ENCODE measurements at regions not wholly inside any gene's neighbourhood (a gene's known extent, or its start where the extent isn't known, plus 50 kb on each side); places are given as distances from the start of the nearest gene placed in this dataset.
"Not testable (repeated sequence)": the region's sequence is repeated elsewhere in the genome, so short reads cannot be mapped to it uniquely, and the experiment has no call there.

GRCh38 chr21:6035474-6036155 is 4485.8 kb upstream of the TPTE start:
- not testable (repeated sequence) for DNase-seq (ENCODE audit: extremely low spot score, unreplicated experiment); H3K4me1 Mint-ChIP-seq (ENCODE audit: unreplicated experiment); H3K27ac Mint-ChIP-seq (ENCODE audit: unreplicated experiment); H3K36me3 Mint-ChIP-seq (ENCODE audit: unreplicated experiment); H3K27me3 Mint-ChIP-seq (ENCODE audit: unreplicated experiment); H3K9me3 Mint-ChIP-seq (ENCODE audit: unreplicated experiment); H3K4me3 Mint-ChIP-seq (ENCODE audit: unreplicated experiment)

DNA sequence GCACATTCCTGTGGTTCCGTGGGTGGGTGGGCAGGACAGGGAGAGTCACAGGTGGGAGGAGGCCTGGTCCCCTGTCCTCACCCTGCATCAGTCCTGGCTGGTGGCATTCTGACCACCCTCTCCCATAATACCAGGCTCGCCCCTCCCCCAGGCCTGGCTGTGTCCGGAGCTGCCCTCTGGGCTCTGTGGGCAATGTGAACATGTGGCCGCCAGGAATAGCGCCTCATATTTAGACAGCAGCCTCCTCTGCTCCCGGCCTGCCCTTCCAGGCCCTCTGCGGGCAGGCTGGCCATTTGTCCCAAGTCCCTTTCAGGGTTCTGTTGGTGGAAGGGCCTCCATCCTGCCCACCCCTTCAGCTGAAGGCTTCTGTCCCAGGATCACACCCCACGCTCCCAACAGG is 4482.2 kb upstream of the TPTE start:
- not testable (repeated sequence) for H3K36me3 Mint-ChIP-seq (ENCODE audit: unreplicated experiment); DNase-seq (ENCODE audit: extremely low spot score, unreplicated experiment); H3K4me1 Mint-ChIP-seq (ENCODE audit: unreplicated experiment); H3K27ac Mint-ChIP-seq (ENCODE audit: unreplicated experiment); H3K27me3 Mint-ChIP-seq (ENCODE audit: unreplicated experiment); H3K9me3 Mint-ChIP-seq (ENCODE audit: unreplicated experiment); H3K4me3 Mint-ChIP-seq (ENCODE audit: unreplicated experiment)

DNA sequence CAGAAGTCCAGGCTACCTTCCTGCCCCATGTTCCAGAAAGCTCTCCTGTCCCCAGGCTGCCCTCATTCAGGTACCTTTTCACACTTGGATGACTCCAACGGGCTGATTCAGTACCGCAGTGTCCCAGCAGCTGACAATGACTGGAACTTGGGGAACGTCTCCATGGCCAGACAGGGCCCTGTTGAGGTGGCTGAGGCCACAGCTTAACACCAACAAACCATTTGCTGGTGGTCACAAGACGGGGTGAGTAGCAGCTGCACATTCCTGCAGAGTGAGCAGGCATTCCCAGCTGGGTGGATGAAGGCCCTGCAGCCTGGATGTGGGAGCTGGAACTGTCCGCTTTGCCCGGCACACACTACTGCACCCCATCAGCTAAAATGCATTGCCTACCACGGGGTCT is 4481.3 kb upstream of the TPTE start:
- H3K4me1 Mint-ChIP-seq (ENCODE audit: unreplicated experiment); H3K4me3 Mint-ChIP-seq (ENCODE audit: unreplicated experiment); H3K9me3 Mint-ChIP-seq (ENCODE audit: unreplicated experiment); DNase-seq (ENCODE audit: extremely low spot score, unreplicated experiment); H3K27ac Mint-ChIP-seq (ENCODE audit: unreplicated experiment); H3K27me3 Mint-ChIP-seq (ENCODE audit: unreplicated experiment); H3K36me3 Mint-ChIP-seq (ENCODE audit: unreplicated experiment): not testable (repeated sequence)

DNA sequence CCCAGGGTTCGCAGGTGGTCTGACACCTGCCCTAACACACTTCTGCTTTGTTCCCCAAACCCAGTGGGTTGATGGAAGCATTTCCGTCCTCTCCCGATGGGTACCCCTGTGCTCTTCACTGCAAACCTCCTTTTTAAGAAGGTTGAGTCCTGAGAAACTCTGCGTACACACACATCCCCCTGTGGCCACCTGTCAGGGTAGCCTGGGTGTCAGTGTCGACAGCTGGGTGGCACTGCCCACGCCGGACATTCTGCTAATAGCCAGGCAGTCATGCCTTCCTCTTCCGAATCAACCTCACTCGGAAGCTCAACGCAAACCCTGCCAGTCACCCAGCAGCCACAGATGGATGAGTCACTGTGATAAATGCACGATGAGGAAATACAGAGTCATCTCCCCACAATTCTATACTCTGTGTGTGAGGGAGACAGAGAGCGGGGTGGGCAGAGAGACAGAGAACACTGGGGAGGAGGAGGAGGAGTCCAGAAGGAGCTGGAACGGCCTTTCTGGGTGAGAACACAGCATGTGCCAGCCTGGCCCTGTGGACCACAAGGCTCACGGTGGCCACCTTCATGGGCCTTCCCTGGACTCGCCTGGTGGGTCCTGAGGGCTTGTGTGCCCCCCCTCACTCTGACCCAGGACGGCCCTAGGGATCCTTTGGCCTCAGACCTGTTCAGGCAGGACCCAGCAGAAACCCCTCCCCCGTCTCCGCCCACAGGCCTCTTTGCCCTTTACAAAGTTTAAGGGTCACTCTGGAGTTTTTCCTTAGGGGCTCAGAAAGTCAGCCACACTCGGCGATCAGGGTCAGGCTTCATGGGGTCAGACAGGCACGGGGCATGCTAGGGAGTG is 4477.7 kb upstream of the TPTE start:
- H3K27me3 Mint-ChIP-seq (ENCODE audit: unreplicated experiment); H3K36me3 Mint-ChIP-seq (ENCODE audit: unreplicated experiment); H3K27ac Mint-ChIP-seq (ENCODE audit: unreplicated experiment); H3K4me1 Mint-ChIP-seq (ENCODE audit: unreplicated experiment); H3K4me3 Mint-ChIP-seq (ENCODE audit: unreplicated experiment); DNase-seq (ENCODE audit: extremely low spot score, unreplicated experiment); H3K9me3 Mint-ChIP-seq (ENCODE audit: unreplicated experiment): not testable (repeated sequence)

DNA sequence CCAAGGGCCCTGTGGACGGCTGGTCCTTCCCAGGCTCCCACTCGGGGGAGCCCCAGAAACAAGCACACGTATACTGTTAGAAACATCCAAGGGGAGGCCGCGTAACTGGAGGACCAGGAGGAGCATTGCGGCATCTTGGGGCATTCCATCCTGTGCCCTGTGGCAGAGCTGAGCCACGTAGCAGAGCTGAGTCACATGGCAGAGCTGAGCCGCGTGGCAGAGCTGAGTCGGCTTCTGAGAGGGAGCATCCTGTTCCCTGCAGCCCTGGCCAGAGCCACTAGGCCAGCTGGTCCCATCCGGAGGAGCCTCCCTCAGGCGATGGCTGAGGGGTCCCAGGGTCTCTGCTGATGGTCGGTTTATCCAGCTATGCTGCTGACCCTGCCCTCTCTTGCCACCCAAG is 4476.7 kb upstream of the TPTE start:
- H3K27me3 Mint-ChIP-seq (ENCODE audit: unreplicated experiment); H3K9me3 Mint-ChIP-seq (ENCODE audit: unreplicated experiment); H3K27ac Mint-ChIP-seq (ENCODE audit: unreplicated experiment); H3K4me1 Mint-ChIP-seq (ENCODE audit: unreplicated experiment); DNase-seq (ENCODE audit: extremely low spot score, unreplicated experiment); H3K4me3 Mint-ChIP-seq (ENCODE audit: unreplicated experiment); H3K36me3 Mint-ChIP-seq (ENCODE audit: unreplicated experiment): not testable (repeated sequence)

DNA sequence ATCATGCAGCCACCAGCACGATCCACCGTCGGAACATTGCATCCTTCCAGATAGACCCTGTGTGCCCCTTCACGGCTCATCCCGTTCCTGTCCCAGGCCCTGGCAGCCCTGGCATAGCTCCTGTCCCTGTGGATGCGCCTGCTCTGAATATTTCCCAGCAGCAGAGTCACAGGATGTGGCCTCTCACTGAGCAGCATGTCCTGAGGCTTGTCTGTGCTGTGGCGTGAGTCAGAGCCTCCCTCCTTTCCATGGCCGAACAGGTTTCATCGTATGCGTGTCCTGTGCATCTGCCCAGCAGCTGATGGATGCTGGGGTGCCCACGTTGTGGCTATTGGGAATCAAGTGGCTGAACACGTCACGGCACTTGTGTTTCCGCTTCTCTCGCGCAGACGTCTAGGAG is 4471.5 kb upstream of the TPTE start:
- not testable (repeated sequence) for DNase-seq (ENCODE audit: extremely low spot score, unreplicated experiment); H3K36me3 Mint-ChIP-seq (ENCODE audit: unreplicated experiment); H3K27ac Mint-ChIP-seq (ENCODE audit: unreplicated experiment); H3K4me3 Mint-ChIP-seq (ENCODE audit: unreplicated experiment); H3K4me1 Mint-ChIP-seq (ENCODE audit: unreplicated experiment); H3K9me3 Mint-ChIP-seq (ENCODE audit: unreplicated experiment); H3K27me3 Mint-ChIP-seq (ENCODE audit: unreplicated experiment)

- not testable (repeated sequence) for H3K27me3 Mint-ChIP-seq (ENCODE audit: unreplicated experiment); H3K36me3 Mint-ChIP-seq (ENCODE audit: unreplicated experiment); H3K9me3 Mint-ChIP-seq (ENCODE audit: unreplicated experiment); DNase-seq (ENCODE audit: extremely low spot score, unreplicated experiment); H3K4me3 Mint-ChIP-seq (ENCODE audit: unreplicated experiment); H3K4me1 Mint-ChIP-seq (ENCODE audit: unreplicated experiment); H3K27ac Mint-ChIP-seq (ENCODE audit: unreplicated experiment)
Measured at GRCh38 chr21:6052109-6052508, 4469.3 kb upstream of the TPTE start.

DNA sequence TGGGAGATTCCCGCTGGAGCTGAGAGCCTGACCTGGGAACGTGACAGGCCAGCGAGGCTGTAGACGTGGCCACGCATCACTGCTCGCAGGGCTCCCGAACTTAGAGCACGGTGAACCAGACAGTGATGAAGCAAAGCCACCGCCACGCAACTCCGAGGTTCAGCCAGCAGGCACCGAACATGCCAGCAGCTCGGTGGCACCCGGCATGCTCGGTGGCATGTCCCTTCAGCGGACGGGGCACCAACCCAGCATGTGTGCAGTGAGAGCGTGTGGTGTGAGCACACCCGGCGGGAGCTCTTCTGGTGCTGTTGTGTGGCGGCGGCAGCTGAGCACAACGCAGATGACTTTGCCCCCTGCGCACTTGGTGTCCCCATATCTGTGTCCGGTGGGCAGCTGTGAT is 4468.2 kb upstream of the TPTE start:
- H3K27me3 Mint-ChIP-seq (ENCODE audit: unreplicated experiment); H3K4me3 Mint-ChIP-seq (ENCODE audit: unreplicated experiment); H3K27ac Mint-ChIP-seq (ENCODE audit: unreplicated experiment); H3K9me3 Mint-ChIP-seq (ENCODE audit: unreplicated experiment); H3K36me3 Mint-ChIP-seq (ENCODE audit: unreplicated experiment); H3K4me1 Mint-ChIP-seq (ENCODE audit: unreplicated experiment); DNase-seq (ENCODE audit: extremely low spot score, unreplicated experiment): not testable (repeated sequence)

DNA sequence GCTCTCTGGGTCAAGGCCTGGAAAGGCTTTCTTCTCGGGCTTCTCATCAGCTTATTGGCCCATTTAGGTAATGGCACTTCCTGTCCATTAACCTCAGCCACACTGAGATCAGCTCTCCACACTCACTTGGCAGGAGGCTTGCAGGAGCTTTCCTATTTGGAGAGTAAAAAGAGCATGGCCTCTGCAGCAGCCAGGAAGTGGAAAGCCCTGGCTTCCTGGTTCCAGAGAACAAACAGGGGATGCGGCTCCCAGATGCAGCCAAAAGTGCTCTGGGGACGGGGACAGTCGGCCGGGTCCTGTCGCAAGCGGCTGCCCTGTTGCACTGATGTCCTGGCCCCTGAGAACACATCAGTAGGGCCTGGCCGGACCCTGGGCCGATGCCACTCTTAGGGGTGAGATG is 4462.4 kb upstream of the TPTE start:
- not testable (repeated sequence) for H3K27ac Mint-ChIP-seq (ENCODE audit: unreplicated experiment); H3K27me3 Mint-ChIP-seq (ENCODE audit: unreplicated experiment); DNase-seq (ENCODE audit: extremely low spot score, unreplicated experiment); H3K36me3 Mint-ChIP-seq (ENCODE audit: unreplicated experiment); H3K4me3 Mint-ChIP-seq (ENCODE audit: unreplicated experiment); H3K9me3 Mint-ChIP-seq (ENCODE audit: unreplicated experiment); H3K4me1 Mint-ChIP-seq (ENCODE audit: unreplicated experiment)

GRCh38 chr21:6060054-6060681 is 4461.2 kb upstream of the TPTE start:
- not testable (repeated sequence) for H3K4me1 Mint-ChIP-seq (ENCODE audit: unreplicated experiment); H3K27me3 Mint-ChIP-seq (ENCODE audit: unreplicated experiment); H3K4me3 Mint-ChIP-seq (ENCODE audit: unreplicated experiment); H3K27ac Mint-ChIP-seq (ENCODE audit: unreplicated experiment); DNase-seq (ENCODE audit: extremely low spot score, unreplicated experiment); H3K9me3 Mint-ChIP-seq (ENCODE audit: unreplicated experiment); H3K36me3 Mint-ChIP-seq (ENCODE audit: unreplicated experiment)

- H3K27me3 Mint-ChIP-seq (ENCODE audit: unreplicated experiment); H3K36me3 Mint-ChIP-seq (ENCODE audit: unreplicated experiment); H3K9me3 Mint-ChIP-seq (ENCODE audit: unreplicated experiment); H3K4me3 Mint-ChIP-seq (ENCODE audit: unreplicated experiment); H3K27ac Mint-ChIP-seq (ENCODE audit: unreplicated experiment); H3K4me1 Mint-ChIP-seq (ENCODE audit: unreplicated experiment); DNase-seq (ENCODE audit: extremely low spot score, unreplicated experiment): not testable (repeated sequence)
Measured at GRCh38 chr21:6066320-6066985, 4454.9 kb upstream of the TPTE start.
